ENCODE measurements at regions not wholly inside any gene's neighbourhood (a gene's known extent, or its start where the extent isn't known, plus 50 kb on each side); places are given as distances from the start of the nearest gene placed in this dataset.

DNA sequence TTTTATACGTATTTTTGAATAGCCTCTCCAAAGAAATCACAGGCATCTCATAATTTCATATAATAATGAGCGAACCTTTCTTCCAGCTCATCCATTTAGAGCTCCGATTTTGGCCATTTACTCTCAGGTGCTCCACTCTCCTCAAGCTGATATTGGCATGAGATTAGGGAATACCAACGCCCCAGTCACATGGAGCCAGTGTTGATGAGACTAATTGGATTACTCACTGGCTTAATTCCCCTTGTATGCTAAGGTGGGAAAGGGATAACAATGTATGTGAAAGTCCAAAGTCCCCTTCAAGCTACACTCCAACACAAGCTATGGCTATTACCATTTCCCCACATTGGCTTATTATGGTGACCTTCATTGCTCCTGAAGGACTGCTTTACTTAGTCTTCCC, 76.6 kb upstream of the NAV3 start (continued):
- TF ChIP-seq, protein P1, sequence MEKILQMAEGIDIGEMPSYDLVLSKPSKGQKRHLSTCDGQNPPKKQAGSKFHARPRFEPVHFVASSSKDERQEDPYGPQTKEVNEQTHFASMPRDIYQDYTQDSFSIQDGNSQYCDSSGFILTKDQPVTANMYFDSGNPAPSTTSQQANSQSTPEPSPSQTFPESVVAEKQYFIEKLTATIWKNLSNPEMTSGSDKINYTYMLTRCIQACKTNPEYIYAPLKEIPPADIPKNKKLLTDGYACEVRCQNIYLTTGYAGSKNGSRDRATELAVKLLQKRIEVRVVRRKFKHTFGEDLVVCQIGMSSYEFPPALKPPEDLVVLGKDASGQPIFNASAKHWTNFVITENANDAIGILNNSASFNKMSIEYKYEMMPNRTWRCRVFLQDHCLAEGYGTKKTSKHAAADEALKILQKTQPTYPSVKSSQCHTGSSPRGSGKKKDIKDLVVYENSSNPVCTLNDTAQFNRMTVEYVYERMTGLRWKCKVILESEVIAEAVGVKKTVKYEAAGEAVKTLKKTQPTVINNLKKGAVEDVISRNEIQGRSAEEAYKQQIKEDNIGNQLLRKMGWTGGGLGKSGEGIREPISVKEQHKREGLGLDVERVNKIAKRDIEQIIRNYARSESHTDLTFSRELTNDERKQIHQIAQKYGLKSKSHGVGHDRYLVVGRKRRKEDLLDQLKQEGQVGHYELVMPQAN (IDR thresholded peaks at IDR 0.05; ENCODE audit: borderline replicate concordance) = no peak
- TF ChIP-seq POLR2H (tag; IDR thresholded peaks at IDR 0.05; ENCODE audit: low read depth) (no peak), SAFB (IDR thresholded peaks at IDR 0.05; ENCODE audit: borderline replicate concordance, low read depth, low read length) (no peak)

DNA sequence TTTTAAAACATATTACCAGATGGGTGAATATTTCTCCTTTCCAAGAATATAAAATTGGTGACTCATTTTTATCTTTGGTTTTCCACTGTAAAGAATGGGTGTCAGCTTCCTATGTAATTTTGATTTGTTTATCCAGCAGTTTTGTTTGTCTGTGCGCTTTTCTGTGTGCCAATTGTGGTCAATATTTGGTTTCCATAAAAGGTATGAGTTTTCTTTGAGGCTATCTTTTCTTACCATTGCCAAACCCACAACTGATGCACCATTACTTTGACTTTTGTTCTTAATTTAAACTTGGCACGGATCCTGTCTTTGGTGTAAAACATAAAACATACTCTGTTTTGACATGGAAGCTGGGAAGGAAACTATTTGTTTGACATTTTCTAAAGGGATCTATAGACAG, 78.8 kb upstream of the NAV3 start:
- H3K9ac ChIP-seq (ENCODE audit: insufficient read depth in 1 of 2, low read depth in 2 of 2, low read length in 2 of 2) = no peak overlapping the region
- no peak overlapping the region for H3K27ac ChIP-seq (ENCODE audit: extremely low read depth, low read depth, low read length)
- FAIRE-seq (no peak), DNase-seq (ENCODE audit: extremely low read depth in 1 of 4, low spot score in 3 of 4) (no peak), ATAC-seq (no peak)
- TF ChIP-seq RFX1 (IDR thresholded peaks at IDR 0.05) (no peak), FOXA3 (CRISPR knock-in tag; conservative IDR thresholded peaks at IDR 0.05 in 1 of 2, IDR thresholded peaks at IDR 0.05 in 1 of 2) (no peak), TRIM28 (IDR thresholded peaks at IDR 0.05) (no peak)
- intact Hi-C loops (cut with micrococcal nuclease) = no loop called here
- no peaks in the 10 kb centered on the region for H3K79me2 ChIP-seq (ENCODE audit: control insufficient read depth, insufficient read depth, low read length)
- no peaks in the 10 kb centered on the region for H4K20me1 ChIP-seq (replicated peaks; ENCODE audit: control insufficient read depth, insufficient read depth, low read length)
- no peak overlapping the region for H3K4me3 ChIP-seq
- H3K36me3 ChIP-seq (ENCODE audit: control insufficient read depth, insufficient read depth, low read length) = no peaks in the 10 kb centered on the region
- in situ Hi-C loops (cut with MboI) = no loop called here
- no peaks in the 10 kb centered on the region for H3K27me3 ChIP-seq (ENCODE audit: control insufficient read depth in 2 of 2, insufficient read depth in 2 of 2, low read length in 2 of 2)
- no peaks in the 10 kb centered on the region for H3K9me1 ChIP-seq (ENCODE audit: control insufficient read depth, insufficient read depth, low read length)
- no peak overlapping the region for H3K4me2 ChIP-seq (ENCODE audit: insufficient read depth, low read length)
- BruUV-seq (replicated peaks) = no TSS peak
- H3K9me3 ChIP-seq (replicated peaks; ENCODE audit: control insufficient read depth, insufficient read depth, low read depth, low read length) = no peaks in the 10 kb centered on the region
- WGBS (ENCODE audit: insufficient coverage, low coverage, missing lambda C conversion rate) = 0% methylated on average over 2 of the region's 2 CpGs
- ChIA-PET CTCF (ENCODE audit: low intra/inter-chr PET ratio) (no interaction called here), POLR2A (no interaction called here)
- H2AFZ ChIP-seq (ENCODE audit: low read depth, low read length) = no peak overlapping the region
- H3K4me1 ChIP-seq (replicated peaks in 1 of 2; ENCODE audit: control insufficient read depth in 2 of 2, insufficient read depth in 2 of 2, low read length in 2 of 2) = no peaks in the 10 kb centered on the region
